CD4-positive, alpha-beta T cell treated with Interleukin-12 subunit alpha and Interleukin-12 subunit beta, for 1 hour (primary cell): ENCODE measurements at regions not wholly inside any gene's neighbourhood (a gene's known extent, or its start where the extent isn't known, plus 50 kb on each side); places are given as distances from the start of the nearest gene placed in this dataset.

Source experiments
- DNase-seq: peaks from one replicate; pipeline ENCODE4 v3.0.0-alpha.2; 2020

DNA sequence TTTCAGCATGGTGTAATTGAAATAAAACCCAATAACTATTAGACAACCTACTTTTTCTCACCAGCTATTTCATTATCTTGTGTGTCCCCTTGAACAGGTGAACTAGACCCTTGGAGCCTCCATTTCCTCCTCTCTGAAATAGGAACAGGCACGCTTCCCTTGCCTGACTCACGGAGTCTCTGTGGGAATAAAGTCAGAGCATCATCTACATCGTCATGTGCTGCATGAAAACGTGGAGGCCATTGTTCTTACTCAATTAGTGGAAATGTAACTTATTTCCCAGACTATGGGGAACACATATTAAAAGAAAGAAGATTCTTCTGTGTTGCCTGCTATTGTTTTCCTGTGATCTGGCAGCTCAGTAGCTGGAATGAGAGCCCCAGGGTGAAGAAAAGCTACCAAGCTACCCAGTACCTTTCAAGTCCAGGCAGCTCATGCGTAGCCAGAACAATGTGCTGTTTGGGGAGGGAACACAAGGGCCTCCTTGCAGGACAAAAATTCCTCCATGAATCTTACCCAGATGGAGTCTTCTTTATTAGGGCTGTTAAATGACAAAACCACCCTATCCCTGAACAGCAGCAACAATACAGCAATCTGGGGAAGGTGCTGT, 59.8 kb downstream of the SOX11 start:
- no peak for DNase-seq

DNA sequence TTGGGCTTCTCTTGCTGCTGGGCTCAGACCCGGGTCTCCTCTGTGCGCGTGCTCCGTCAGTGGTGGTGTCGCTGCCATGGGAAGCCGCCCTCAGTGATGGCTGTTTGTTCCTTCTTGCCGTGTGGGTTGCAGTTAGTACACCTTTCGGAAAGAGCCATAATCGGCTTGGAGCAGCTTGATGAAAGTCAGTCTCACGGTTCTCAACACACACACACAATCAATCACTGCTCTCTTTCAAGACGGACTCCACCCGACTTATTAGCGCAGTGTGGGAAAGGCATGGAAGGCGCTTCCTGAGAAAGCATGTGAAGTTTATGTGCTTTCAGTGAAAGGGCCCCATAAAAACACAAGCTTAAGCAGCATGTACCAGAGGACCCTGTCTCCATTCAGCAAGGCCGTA, 64.1 kb downstream of the SOX11 start:
- DNase-seq, result no peak

DNA sequence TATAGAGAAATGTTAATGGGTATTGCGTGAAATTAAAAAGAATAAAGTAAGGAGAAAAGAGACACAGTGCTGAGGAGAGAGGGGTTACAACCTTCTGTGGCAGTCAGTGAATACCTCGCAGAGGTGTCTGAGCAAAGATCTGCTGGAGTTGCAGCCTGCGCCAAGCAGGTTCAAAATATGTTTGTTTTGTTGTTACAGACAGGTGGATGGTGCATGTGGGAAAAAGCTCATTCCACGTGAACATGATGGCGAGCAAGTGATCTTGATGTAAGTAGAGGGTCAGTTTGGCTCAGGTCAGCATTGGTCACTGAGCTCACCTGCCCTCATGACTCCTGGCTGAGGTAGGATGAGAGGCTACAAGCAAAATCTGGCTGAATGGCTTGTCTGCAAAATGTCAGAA, 66.2 kb downstream of the SOX11 start:
- DNase-seq, result no peak

DNA sequence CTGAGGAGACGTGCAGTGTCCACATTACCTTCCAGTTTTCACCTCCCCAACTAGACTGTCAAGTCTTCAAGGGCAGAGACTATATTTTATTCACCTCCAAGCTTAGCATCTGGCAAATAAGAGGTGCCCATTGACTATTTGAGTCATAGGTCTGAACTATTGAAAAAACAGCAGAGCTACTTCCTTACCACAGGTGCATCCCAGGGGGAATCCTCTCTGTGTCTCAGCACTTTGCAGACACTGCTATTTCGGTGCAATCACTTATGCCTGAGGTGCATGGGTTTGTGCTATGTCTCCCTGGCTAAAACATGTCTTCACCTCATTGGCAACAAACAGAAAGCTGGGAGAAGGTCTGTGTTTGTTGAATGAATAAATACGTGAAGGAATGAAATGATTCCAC, 67.8 kb downstream of the SOX11 start:
- no peak for DNase-seq

DNA sequence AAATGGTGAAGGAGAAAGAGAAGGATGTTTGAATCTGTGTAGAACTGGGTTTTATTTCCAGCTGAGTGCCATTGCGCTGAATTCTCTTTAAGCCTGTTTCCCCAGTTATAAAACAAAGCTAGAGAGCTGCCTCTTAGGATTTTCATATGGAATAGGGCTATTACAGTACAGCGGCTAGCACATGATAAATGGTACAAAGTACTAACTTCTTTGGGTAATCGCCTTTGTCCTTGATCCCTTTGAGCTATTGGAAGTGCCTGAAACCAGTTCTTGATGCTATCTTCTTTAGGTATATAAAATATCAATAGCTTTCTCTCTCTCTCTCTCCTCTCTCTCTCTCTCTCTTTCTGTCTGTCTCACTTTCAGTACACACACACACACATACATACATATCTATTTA, 71.3 kb downstream of the SOX11 start:
- no peak for DNase-seq

DNA sequence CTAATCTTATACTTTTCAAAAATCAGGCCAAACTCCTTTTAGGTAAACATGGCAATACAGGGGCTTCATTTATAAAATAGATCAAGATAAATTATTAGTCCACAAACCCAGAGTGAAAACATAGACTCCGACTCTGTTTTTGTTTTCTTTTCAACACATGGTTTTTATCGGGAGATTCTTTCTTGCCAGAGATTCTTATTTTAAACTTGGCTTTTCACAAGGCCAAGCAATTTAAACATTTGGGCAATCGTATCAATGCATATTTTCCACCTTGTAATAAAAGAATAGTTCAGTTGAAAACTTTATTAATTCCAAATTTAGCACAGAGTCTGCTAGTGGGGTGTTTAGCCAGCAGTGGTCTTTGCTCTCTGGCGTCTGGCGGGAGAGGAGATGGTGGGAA, 71.9 kb downstream of the SOX11 start:
- no peak for DNase-seq

DNA sequence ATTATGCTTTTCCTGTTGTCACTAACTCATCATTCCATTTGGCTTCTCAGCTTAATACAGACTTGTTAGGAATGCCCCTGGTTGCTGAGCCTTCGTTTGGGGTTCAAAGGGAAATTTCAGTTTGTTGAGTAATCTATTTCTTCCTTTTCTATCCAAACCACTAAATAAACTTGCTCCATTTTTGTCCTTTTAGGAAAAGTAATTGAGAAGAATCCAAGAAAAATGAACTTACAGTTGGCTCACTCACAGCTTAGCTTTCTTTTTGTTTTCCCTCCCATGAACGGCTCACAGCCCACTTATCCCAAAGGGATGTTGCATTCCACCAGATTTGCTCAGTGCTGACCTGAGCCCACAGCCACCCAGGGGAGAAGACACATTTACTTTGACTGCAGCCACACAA, 73.9 kb downstream of the SOX11 start:
- no peak for DNase-seq

DNA sequence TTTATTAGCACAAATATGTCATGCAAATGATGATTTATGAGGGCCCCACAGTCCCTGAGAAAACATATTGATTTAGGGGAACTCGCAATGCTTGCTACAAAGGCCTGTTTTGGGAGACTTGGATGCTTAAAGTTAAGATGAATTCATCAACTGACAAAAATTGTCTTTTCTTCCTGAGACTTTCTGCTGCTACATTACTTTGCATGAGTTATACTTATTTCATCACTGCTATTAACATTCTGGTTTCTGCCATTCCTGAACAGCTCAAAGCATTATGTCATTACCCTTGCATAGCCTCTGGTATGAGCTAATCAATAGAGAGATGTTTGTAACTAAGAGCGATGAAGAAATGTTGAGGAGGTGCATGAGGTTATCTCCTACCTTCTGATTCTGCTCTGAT, 74.4 kb downstream of the SOX11 start:
- no peak for DNase-seq

DNA sequence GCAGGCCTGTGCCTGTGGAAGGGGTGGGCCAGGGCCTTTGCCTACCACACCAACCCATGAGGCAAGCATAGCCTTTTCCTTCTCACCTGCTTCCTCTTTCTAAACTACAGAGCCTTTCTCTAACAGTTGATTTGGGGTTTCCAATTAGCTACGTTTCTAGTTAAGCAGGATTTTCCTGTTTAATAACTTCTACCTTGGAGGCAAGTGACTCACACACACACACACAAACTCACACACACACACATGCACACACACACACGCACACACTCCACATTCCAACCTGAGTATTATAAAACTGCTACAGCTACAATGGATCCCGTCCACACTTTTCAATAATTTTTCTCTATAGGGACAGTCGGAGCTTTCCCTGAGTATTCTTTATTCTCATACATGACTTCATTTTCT, 84.9 kb downstream of the SOX11 start:
- no peak for DNase-seq

DNA sequence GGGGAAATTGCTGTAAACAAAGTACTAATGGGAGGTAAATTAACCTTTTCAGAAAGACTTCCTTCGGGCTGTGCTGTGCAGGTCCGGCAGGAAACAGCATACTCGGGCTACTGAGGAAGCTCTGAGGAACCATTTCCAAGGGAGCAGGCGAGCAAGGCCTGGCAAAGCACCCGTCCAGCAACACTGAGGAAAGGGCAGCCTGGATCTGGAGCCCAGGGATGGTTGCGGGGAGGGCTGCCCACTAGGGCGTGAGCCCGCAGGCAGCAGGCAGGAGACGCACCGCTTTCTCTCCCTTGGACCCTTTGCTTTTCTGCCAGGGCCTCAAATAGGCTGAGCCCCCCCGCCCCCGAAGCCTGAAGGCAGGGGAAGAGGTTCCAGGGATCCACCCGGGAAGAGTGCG, 89.5 kb downstream of the SOX11 start:
- DNase-seq, result no peak

DNA sequence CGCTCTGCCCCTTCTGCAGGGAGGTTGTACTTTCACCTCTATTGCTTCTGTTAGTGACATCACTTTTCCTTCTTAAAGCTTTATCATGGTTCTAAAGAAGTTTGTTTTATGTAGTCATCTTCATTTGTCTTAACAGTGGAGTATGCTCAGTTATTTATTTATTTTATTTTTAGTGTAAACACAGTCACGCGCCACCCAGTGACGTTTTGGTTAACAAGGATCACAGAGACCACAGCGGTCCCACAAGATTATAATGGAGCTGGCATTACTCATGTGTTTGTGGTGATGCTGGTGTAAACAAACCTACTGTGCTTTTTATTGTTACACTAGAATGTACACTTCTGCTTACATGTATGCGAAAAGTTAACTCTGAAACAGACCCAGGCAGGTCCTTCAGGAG, 89.9 kb downstream of the SOX11 start:
- DNase-seq, result no peak

DNA sequence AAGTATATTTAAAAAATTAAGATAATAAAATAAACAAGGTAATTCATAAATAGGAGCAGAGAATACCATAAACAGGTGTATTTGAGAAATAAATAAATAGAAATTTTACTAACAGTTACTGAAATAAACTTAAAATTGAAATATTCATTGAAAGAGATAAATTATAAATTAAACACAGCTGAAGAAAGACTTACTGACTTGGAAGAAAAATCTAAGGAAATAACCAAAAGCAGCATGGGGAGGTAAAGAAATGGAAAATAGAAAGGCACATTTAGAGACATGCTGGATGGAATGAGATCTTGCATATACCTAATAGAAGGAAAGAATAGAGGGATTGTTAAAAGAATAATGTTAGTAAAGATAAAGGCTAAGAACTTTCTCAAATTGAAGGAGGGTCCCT, 96.3 kb downstream of the SOX11 start:
- no peak for DNase-seq

DNA sequence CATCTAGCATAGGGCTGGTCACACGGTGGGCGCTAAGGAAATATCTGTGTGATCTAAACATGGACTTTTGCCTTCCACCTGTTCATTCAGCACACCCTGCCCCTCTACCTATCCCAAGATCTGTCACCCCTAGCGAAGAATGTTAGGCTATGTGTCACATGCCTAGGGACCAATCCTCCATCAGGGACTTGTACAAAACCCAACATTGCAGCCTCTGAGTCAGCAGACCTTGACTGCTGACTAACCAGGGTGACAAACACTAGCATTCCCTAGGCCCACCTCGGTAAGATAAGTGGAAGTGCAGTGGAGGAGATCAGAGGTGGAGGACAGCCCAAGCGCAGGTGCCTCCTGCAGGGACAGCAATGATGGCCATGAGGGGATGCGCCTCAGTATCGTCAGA, 99.2 kb downstream of the SOX11 start:
- DNase-seq, result no peak

DNA sequence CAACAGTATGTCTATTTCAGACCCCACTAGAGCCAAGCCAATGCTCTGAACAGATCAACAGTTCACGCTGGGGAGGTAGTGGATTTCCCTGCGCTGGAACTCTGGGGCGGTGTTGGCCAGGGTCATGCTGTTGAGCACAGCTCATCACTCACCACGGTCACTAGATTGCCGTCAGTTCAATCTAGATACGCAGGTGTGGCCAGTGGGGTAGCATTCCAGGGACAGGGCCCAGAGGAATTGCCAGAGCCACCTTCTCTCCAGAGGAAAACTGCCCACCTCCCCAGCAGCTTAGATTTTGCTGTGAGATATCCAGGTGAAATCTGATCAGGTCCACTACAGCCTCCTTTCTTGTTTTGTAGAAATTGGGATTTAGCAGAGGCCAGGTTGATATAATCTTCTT, 101.8 kb downstream of the SOX11 start:
- no peak for DNase-seq

DNA sequence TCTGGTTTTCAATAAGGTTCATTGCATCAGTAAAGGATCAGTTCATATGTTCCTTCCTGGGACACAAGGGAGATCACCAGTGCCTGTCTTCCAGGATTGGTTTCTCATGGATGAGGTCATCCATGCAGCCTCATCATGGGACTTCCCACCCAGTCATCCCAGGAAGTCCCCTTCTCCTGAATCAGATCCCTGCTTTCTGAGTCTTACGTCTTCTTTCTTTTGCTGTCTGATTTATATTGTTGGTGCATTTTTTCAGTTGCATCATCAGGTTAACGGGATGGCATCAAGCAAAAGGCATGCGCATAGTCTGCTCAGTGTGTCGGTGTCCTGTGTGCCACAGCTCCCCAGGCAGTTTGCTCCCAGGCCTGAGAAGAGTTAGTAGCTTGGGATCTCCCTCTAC, 105.9 kb downstream of the SOX11 start:
- DNase-seq, result no peak

DNA sequence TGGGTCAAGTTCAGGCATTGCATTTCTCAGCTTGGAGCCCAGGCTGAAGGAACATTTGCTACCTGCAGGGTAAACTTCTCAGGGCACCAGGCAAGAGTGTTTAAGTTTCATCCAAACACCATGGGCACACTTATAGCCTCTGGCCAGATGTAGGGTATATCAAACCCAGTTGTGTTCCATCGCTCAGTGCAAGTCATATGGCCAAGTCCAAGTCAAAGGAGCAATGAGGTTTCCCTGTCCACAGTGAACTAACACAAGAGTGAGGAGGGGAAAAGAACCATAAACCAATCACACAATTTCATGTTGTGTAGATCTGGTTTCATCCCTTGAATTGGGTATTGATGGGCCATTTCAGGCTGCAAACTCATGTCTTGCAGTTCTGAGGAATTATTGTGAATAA, 107.2 kb downstream of the SOX11 start:
- no peak for DNase-seq

DNA sequence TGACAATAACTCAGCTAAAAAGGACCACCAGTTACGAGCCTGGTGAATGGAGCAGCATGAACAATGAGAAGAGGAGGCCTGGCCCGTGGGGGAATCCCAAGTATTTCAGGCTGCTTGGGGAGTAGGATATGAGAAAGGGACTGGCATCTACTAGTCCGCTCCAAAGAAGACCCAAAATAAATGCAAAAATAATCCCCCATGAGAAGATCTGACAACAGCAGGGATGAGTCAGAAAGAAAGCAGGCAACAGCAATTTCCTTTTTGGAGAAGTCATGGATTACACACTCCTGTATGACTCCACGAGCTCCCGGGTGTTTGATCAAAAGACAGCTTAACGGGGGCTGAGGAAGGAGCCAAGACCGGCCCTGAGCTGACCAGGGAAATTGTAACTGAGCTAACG, 111.4 kb downstream of the SOX11 start:
- DNase-seq, result no peak

DNA sequence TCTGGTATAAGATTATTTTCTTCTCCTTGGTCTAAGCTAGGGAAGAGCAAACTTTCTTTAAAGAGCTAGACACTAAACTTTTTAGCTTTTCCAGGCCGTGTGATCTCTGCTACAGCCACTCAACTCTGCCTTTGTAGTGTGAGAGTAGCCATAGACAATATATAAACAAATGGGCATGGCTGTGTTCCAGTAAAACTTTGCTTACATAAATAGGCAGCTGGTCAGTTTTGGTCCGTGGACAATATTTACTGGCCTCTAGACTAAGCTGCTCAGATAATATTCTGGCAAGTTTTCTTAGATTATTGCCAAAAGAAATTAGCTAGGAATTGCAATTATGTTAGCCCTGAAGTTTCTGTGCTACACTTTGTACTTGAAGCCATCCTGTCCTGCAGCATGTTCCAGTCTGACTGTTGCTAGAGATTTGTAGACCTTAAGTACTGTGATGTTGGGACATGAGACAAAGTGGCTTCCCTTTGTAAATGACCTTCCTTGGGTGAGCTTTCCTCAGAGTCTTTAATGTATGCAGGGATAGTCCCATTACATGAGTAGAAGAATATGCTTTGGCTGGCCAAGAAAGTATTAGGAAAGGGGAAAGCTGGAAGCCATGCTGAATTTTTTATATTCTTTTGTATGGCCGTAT, 126.9 kb downstream of the SOX11 start:
- no peak for DNase-seq

DNA sequence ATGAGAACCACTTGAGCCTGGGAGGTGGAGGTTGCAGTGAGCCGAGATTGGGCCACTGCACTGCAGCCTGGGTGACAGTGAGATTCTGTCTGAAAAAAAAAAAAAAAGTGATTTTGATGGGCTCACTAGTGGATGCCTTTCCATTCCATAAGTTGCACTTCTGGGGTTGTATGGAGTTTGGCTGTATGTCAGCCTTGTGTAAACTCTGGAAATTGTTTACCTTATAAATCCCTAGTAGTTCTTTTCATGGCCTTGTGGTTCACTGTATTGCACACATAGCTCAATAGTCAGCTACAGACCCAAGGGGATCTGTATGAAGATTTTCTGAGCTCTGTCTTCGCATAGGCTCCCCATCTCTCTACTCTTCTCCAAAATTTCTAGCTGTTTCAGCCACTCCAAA, 131.9 kb downstream of the SOX11 start:
- DNase-seq, result no peak

DNA sequence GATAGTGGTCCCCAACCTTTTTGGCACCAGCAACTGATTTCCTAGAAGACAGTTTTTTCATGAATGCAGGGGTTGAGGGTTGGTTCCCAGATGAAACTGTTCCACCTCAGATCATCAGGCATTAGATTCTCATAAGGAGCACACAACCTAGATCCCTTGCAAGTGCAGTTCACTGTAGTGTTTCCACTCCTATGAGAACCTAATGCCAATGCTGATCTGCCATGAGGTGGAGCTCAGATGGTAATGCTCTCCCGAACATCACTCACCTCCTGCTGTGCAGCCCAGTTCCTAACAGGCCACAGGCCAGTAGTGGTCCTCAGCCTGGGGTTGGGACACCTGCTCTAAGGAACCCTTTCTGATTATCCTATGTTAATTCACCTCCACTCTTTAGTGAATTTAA, 133.5 kb downstream of the SOX11 start:
- DNase-seq, result no peak

DNA sequence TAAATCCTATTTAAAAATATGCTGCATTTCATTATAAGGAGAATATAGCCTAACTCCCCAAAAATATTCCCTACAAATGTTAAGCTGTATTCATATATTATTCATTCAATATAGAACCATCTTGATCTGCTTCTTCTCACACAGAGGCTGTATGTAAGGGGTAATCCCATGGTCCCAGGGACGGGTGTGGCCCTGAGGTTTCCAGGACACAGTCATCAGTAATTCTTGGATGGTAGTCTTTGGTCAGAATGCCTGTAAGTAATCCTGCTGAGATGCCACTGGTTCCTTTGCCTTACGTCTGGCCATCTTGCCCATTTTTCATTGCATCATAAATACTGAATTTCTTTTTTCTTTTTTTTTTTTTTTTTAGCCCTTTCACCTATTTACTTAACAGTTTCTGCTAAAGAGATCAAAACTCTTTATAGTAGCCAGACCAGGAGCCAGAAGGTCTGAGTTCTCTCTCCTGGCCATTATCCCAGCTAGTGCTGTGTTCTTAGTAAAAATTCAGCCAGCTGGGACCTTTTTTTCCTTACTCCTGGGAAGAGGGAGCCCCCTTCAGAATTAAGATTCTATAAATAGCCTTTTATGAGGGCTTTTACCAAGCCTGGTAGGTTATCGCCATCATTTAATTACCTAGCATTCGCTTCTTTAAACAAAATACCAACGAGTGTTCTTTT, 134.9 kb downstream of the SOX11 start:
- DNase-seq, result no peak

DNA sequence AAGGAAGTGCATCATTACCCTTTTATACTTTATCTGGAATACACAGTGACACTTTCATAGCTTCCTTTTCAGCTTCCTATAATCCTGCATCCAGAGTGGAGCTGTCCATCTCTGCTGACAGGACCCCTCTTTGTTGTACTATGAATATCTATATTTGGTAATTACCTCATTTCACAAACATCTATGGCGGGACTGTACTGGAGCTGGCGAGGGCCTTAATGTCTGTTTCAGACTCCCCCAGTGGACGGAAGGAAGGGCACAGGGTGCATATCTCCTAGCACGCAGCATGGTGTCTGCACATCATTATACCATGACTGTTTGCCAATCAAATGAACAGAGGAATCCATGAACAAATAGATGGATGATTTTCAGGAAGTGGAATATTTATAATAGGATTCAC, 142.3 kb downstream of the SOX11 start:
- no peak for DNase-seq

DNA sequence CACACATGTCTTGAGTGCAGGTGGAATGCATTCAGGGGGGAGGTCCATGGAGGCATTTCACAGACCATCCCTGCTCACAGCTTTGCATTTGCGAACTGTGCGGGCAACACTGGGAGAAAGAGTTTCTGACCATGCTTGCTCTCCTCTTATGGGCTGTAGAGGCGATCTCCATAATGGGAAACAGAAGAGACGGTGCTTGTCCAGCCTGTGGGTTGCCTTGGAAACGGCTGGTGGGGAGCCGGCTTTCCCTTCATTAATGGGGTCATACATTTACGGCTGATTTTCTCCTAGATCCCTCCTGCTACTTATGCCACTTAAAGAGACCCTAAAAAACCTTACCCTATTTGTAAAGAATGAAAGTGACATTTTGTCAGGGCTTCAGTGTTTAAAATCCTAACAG, 147.4 kb downstream of the SOX11 start:
- no peak for DNase-seq

DNA sequence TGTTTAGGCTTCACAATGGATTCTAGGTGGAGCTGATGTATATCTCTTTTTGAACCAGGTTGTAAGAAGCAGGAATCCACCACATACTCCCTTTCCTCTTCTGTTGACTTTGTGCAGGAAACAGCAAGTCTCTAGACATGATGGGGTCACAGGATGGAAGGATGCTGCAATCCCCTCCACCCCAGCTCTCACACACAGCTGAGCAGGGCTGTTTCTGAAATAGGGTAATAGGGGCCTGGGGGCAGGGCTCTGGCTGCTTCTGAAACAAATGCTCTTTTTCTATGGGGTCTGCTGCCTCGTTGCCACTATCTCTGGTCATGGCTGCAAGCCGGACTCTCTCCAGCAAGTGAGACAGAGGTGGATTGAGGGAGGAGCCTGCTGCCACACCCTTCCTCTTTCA, 148.9 kb downstream of the SOX11 start:
- DNase-seq, result no peak

DNA sequence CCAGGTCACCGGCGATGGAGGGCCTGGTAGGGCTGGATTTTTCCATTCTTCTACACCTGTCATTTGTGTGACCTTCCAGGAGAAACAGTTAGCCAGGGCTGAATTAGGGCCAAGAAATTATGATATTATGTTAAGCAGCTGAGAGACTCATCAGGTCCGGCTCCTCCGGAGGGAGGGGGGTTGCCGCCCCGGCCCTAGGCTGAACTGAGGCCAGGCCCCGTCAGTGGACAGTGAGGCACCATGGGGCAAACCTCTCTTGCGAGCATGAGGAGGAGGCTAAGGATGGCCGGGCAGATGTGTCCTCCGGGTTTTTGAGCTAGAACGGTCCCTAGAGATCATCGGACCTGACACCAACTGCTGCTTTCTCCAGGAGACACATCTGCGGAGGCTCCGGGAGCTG, 150.1 kb downstream of the SOX11 start:
- DNase-seq, result no peak
